Fibroblast of lung (primary cell): ENCODE measurements at regions not wholly inside any gene's neighbourhood (a gene's known extent, or its start where the extent isn't known, plus 50 kb on each side); places are given as distances from the start of the nearest gene placed in this dataset.

Experiments
- CTCF ChIP-seq, 2 donors: IDR thresholded peaks in 1 of 2; conservative IDR thresholded peaks in 1 of 2; 1 replicate in 1 of 2; 2 replicates in 1 of 2; pipeline ENCODE4 v1.5.1; 2011 to 2012; ENCODE audit warnings: low read length in 2 of 2, control low read depth in 1 of 2, inconsistent platforms in 1 of 2, low read depth in 1 of 2, mild to moderate bottlenecking in 1 of 2
- EZH2 ChIP-seq: IDR thresholded peaks from 2 replicates; pipeline ENCODE4 v1.5.1; 2012; ENCODE audit warnings: low read length, control low read depth, mild to moderate bottlenecking; ENCODE audit errors: missing control alignments

GRCh38 chr2:198544461-198544860 is 740.1 kb downstream of the PLCL1 start:
- TF ChIP-seq CTCF (conservative IDR thresholded peaks at IDR 0.05 in 1 of 2, IDR thresholded peaks at IDR 0.05 in 1 of 2; ENCODE audit: low read depth in 1 of 2, low read length in 2 of 2) (no peak), EZH2 (no peak)
